HG02970 (cell line): ENCODE measurements at regions not wholly inside any gene's neighbourhood (a gene's known extent, or its start where the extent isn't known, plus 50 kb on each side); places are given as distances from the start of the nearest gene placed in this dataset.
"Not testable (repeated sequence)": the region's sequence is repeated elsewhere in the genome, so short reads cannot be mapped to it uniquely, and the experiment has no call there.

Experiments used
- ATAC-seq: cut with Tn5 transposase; IDR thresholded peaks from one replicate; pipeline ENCODE4 v1.9.1; 2021; ENCODE audit warnings: mild to moderate bottlenecking, moderate library complexity, moderate number of reproducible peaks; ENCODE audit not compliant: unreplicated experiment, low FRiP score

- not testable (repeated sequence) for ATAC-seq
Observed at GRCh38 chr3:4213420-4213819, 89.7 kb upstream of the SETMAR start.

GRCh38 chr3:4216974-4217373, 86.2 kb upstream of the SETMAR start:
- ATAC-seq: not testable (repeated sequence)

GRCh38 chr3:4218456-4219226, 84.5 kb upstream of the SETMAR start:
- no peak for ATAC-seq

- no peak for ATAC-seq
Observed at GRCh38 chr3:4219227-4219568, 84.0 kb upstream of the SETMAR start.

- no peak for ATAC-seq
Observed at GRCh38 chr3:4220065-4220464, 83.1 kb upstream of the SETMAR start.

GRCh38 chr3:4222574-4223175, 80.5 kb upstream of the SETMAR start:
- ATAC-seq: no peak

- ATAC-seq: no peak
Observed at GRCh38 chr3:4223777-4224176, 79.4 kb upstream of the SETMAR start.

- ATAC-seq: no peak
Observed at GRCh38 chr3:4224331-4224730, 78.8 kb upstream of the SETMAR start.

- ATAC-seq: no peak
Observed at GRCh38 chr3:4225005-4225471, 78.1 kb upstream of the SETMAR start.

GRCh38 chr3:4228295-4228694, 74.9 kb upstream of the SETMAR start:
- no peak for ATAC-seq

- no peak for ATAC-seq
Observed at GRCh38 chr3:4231041-4231440, 72.1 kb upstream of the SETMAR start.

- ATAC-seq: no peak
Observed at GRCh38 chr3:4232798-4233197, 70.4 kb upstream of the SETMAR start.

GRCh38 chr3:4233488-4233887, 69.7 kb upstream of the SETMAR start:
- ATAC-seq: no peak

- no peak for ATAC-seq
Observed at GRCh38 chr3:4234889-4235288, 68.3 kb upstream of the SETMAR start.

GRCh38 chr3:4235690-4236089, 67.5 kb upstream of the SETMAR start:
- no peak for ATAC-seq

- no peak for ATAC-seq
Observed at GRCh38 chr3:4241595-4242170, 61.5 kb upstream of the SETMAR start.

GRCh38 chr3:4245671-4246070, 57.5 kb upstream of the SETMAR start:
- ATAC-seq: no peak

GRCh38 chr3:4247391-4247790, 55.8 kb upstream of the SETMAR start:
- no peak for ATAC-seq

GRCh38 chr3:4250064-4250463, 53.1 kb upstream of the SETMAR start:
- ATAC-seq: no peak

GRCh38 chr3:4251412-4251811, 51.8 kb upstream of the SETMAR start:
- no peak for ATAC-seq

- ATAC-seq: not testable (repeated sequence)
Observed at GRCh38 chr3:4253072-4253832, 49.9 kb upstream of the SETMAR start.
